DLD1 (cell line): ENCODE measurements at regions not wholly inside any gene's neighbourhood (a gene's known extent, or its start where the extent isn't known, plus 50 kb on each side); places are given as distances from the start of the nearest gene placed in this dataset.
"Not testable (repeated sequence)": the region's sequence is repeated elsewhere in the genome, so short reads cannot be mapped to it uniquely, and the experiment has no call there.

Experiments used
- in situ Hi-C: cut with HindIII; loops from 2 replicates; pipeline ENCODE4 v1.10.0; 2017; ENCODE audit warnings: low sequenced_read_pairs

- in situ Hi-C loops = no loop called here
Measured at GRCh38 chr4:110364911-110365520, 110.9 kb upstream of the ENPEP start.

DNA sequence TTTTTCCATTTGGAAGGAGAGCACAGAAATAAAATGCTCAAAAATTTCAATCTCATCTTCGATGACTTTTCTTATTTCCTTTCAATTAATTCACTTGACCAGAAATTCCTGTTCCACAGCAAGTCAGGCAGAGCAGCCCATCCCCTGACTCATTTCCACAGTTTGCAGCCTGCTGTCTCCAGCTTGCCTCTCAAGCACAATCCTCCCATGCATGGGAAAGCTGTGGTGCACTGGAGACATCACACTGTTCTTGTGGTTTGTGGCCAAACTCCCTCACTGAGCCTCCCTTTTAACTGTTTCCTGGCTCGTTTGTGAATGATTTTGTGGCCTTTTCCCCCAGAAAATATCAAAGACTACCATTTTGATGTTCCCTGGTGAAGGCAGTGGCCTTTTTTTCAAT is 114.0 kb upstream of the ENPEP start:
- in situ Hi-C loops = no loop called here

- in situ Hi-C loops = no loop called here
Measured at GRCh38 chr4:110359076-110359475, 116.9 kb upstream of the ENPEP start.

DNA sequence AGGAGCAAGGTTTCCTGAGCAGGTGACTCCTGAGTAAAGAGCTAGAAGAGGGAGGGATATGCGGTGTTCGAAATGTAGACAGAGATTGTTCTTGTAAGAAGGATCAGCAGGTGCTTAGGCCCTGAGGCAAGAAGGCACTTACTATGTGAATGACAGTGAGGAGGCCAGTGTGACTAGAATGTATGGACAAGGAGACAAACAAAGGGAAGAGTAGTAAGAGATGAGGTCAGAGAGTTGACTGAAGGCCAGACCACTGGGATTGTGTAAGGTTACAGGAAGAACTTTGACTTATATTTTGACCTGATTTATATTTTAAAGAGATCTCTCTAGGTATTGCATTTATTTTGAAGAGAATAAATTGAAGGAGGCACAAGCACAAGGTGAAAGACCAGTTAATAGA is 118.4 kb upstream of the ENPEP start:
- in situ Hi-C loops = no loop called here

GRCh38 chr4:110354460-110354859 is 121.5 kb upstream of the ENPEP start:
- in situ Hi-C loops = no loop called here

GRCh38 chr4:110352670-110353442 is 123.1 kb upstream of the ENPEP start:
- in situ Hi-C loops = no loop called here

DNA sequence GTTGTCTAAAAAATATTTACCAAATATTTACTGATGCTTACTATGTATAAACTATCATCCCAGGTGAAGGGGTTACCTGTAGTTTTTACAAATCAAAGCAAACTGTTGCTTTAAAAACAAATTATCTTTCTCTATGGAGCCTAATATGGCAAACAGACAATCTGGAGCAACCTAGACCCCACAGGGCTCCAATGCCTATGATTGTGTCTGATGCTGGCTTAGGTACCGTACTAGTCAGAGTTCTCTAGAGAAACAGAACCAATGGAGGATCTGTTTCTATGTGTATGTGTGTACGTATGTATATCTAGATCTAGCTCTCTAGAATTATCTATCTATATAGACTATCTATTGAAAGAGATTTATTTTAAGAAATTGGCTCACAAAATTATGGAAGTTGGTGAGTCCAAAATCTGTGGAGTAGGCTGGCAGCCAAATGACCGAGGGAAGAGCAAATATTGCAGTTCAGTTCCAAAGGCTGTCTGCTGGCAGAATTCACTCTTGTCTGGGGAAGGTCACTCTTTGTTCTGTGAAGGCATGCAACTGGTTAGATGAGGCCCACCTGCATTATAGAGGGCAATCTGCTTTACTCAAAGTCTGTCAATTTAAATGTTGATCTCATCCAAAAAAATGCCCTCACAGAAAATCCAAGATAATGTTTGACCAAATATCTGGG is 127.1 kb upstream of the ENPEP start:
- in situ Hi-C loops = loop anchor here (10.0 kb wide), 1 partner anchor 166 kb away; no protein-coding TSS in a partner anchor

DNA sequence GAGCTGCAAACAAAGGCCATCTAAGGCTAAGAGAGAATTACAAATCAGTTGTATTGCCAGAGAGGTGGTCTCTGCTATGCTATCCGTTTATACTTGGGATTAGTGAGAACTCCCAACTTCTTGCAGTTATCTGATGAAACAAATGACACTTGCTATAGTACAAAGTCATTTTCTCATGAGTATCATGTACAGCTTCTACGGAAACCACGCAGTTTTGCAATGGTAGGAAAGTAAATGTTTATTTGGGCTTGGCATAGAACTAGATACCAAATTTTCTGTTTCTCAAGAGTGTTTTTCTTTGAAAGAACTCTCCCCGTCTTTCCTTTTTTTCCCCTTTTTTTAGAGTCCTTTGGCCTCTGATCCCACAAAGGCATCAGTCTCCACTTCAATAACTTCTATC is 128.2 kb upstream of the ENPEP start:
- in situ Hi-C loops = loop anchor here (10.0 kb wide), 1 partner anchor 167 kb away; no protein-coding TSS in a partner anchor

DNA sequence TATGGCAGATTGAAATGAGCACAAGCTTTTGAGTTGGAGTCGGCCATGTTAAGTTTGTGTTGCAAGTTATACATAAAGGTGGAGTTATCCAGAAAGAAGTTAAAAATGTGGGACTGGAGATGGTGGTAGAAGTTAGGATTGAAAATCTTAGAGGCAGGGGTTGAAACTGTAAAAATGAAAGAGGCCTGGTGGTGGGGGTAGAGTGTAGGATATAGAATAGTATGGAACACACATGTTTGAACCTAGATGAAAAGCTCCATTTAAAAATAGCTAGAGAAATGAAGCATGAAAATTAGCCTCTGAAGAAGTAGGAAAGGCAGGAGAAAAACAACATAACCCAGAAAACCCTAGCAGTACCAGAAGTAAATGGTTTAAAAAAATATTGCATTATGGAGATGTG is 131.8 kb upstream of the ENPEP start:
- in situ Hi-C loops = loop anchor here (10.0 kb wide), 1 partner anchor 171 kb away; no protein-coding TSS in a partner anchor

DNA sequence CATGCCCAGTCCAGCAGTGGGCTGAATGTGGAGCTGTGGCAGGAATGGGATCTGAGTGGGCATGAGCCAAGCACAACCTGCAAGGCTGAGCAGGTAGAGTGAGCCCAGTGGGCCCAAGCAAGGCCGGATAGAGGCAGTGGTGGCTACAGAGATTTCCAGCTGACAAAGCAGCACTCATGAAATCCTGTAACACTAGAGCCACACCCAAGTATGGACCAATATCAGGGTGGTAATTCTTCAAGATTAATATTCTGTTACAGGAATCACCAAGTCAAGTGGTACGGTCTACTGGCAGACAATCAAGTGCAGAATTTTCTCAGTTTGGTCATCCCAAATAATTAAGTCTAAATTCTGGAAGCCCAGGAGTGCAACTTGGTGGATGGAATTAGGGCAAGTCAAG is 132.4 kb upstream of the ENPEP start:
- in situ Hi-C loops = loop anchor here (10.0 kb wide), 1 partner anchor 171 kb away; no protein-coding TSS in a partner anchor

DNA sequence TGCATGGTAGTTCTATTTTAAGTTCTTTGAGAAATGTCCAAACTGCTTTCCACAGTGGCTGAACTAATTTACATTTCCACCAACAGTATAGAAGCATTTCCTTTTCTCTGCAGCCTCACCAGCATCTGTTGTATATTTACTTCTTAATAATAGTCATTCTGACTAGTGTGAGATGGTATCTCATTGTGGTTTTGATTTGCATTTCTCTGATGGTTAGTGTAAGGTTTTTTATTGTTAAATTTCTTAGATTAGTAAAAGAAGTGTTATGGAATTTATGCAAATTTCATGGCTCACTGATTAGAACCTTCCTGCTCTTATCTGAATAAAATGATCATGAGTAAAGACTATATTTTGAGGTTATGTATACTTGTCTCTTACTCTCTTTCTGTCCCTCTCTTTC is 134.8 kb upstream of the ENPEP start:
- in situ Hi-C loops = loop anchor here (10.0 kb wide), 1 partner anchor 174 kb away; no protein-coding TSS in a partner anchor

DNA sequence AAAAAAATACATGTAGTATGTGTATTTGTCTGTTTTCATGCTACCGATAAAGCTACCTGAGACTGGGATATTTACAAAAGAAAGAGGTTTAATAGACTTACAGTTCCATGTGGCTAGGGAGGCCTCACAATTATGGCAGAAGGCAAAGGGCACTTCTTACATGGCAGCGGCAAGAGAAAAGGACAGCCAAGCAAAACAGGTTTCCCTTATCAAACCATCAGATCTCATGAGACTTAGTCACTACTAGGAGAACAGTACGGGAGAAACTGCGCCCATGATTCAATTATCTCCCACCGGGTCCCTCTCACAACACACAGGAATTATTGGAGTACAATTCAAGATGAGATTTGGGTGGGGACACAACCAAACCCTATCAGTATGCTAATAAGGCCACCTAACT is 137.0 kb upstream of the ELOVL6 start:
- in situ Hi-C loops = no loop called here

GRCh38 chr4:110332483-110332882 is 134.1 kb upstream of the ELOVL6 start:
- in situ Hi-C loops = no loop called here

DNA sequence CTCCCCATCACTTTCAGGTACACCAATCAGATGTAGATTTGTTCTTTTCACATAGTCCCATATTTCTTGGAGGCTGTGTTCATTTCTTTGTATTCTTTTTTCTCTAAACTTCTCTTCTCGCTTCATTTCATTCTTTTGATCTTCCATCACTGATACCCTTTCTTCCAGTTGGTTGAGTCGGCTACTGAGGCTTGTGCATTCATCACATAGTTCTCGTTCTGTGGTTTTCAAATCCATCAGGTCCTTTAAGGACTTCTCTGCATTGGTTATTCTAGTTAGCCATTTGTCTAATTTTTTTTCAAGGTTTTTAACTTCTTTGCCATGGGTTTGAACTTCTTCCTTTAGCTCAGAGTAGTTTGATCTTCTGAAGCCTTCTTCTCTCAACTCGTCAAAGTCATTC is 128.0 kb upstream of the ELOVL6 start:
- in situ Hi-C loops = not testable (repeated sequence)

GRCh38 chr4:110310795-110311194 is 112.4 kb upstream of the ELOVL6 start:
- in situ Hi-C loops = no loop called here

DNA sequence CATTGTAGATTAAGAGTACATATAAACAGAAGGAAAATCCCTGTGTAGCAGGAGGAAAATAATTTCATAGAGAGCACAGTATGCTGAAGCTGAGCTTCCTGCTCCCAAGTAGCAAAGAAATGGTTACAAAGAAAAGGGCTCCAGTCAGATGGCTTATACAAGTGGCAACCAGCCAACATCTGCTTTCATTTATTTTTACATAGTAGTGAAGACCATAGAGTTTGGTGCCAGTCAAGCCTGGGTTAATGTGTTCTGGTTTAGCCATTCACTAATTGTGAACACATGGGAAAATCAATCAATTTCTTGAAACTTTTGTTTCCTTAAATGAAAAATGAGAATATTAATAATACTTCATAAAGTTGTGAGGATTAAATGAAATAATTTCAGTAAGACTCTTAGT is 111.3 kb upstream of the ELOVL6 start:
- in situ Hi-C loops = no loop called here

- in situ Hi-C loops = no loop called here
Measured at GRCh38 chr4:110306303-110306702, 107.9 kb upstream of the ELOVL6 start.

- in situ Hi-C loops = no loop called here
Measured at GRCh38 chr4:110305455-110305854, 107.0 kb upstream of the ELOVL6 start.

GRCh38 chr4:110296892-110297291 is 98.5 kb upstream of the ELOVL6 start:
- in situ Hi-C loops = no loop called here

- in situ Hi-C loops = no loop called here
Measured at GRCh38 chr4:110294165-110294564, 95.8 kb upstream of the ELOVL6 start.

DNA sequence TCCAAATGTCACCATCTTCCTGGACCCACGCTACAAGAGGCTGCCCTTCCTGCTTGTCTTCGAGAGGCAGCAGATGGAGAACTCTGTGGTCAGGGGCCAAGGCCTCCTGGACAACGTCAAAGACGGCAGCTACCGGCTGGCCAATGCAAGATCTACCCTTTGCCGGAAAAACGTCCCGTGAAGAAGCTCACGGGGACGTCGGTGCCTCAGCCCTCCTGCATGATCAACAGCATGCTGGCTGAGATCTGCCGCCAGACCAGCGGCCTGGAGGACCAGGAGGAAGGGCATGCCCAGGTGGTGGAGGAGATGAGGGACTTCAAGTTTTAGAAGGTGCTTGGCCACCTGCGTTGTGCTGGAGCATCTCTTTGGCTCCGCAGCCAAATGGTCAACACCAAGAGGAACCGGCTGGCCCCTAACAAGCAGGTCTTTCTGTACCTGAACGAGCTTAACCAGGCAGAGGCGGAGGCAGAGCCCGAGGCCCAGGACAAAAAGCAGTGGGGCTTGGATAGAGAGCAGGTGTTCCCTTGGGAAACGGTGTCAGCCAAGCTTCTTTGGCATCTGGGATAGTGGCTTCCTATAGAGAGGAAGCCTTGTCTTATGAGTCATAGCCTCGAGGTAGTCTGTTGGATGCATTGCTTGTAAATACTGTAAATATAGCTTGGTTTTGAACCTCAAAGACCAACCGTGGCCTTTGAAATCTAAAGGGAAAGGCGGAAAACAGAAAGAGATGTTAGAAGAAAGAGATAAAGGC is 94.8 kb upstream of the ELOVL6 start:
- in situ Hi-C loops = no loop called here
